Fibroblast of the aortic adventitia (primary cell): ENCODE measurements at regions not wholly inside any gene's neighbourhood (a gene's known extent, or its start where the extent isn't known, plus 50 kb on each side); places are given as distances from the start of the nearest gene placed in this dataset.
A peak's percentile ranks its signal among the peaks of the same experiment; 100 is the strongest.

Experiments
- DNase-seq: peaks from one replicate; pipeline ENCODE4 v3.0.0-alpha.2; 2010; ENCODE audit warnings: low read depth
- H3K4me3 ChIP-seq: 2 replicates; pipeline ENCODE4 v1.5.1; 2011; ENCODE audit warnings: low read depth, mild to moderate bottlenecking, control low read depth, low read length, moderate library complexity
- CTCF ChIP-seq: IDR thresholded peaks from 2 replicates; pipeline ENCODE4 v1.5.1; 2011; ENCODE audit warnings: mild to moderate bottlenecking, low read length, control low read depth, inconsistent platforms; ENCODE audit not compliant: insufficient read depth

- no peak for DNase-seq
- no peak for TF ChIP-seq CTCF
- no peak overlapping the region for H3K4me3 ChIP-seq
These were observed 193.8 kb downstream of the GADD45G start for GRCh38 chr9:89798547-89799120.

GRCh38 chr9:89799221-89799620, 194.4 kb downstream of the GADD45G start:
- no peak for TF ChIP-seq CTCF
- DNase-seq: no peak
- H3K4me3 ChIP-seq: no peak overlapping the region

- no peak for DNase-seq
- H3K4me3 ChIP-seq: no peak overlapping the region
- TF ChIP-seq CTCF: no peak
These were observed 195.0 kb downstream of the GADD45G start for GRCh38 chr9:89799766-89800165.

GRCh38 chr9:89801341-89801740, 196.5 kb downstream of the GADD45G start:
- TF ChIP-seq CTCF: no peak
- no peak for DNase-seq
- no peak overlapping the region for H3K4me3 ChIP-seq

- TF ChIP-seq CTCF: no peak
- no peak overlapping the region for H3K4me3 ChIP-seq
- DNase-seq: no peak
These were observed 197.2 kb downstream of the GADD45G start for GRCh38 chr9:89801742-89802670.

GRCh38 chr9:89802781-89803355, 198.1 kb downstream of the GADD45G start:
- H3K4me3 ChIP-seq: no peak overlapping the region
- peak; percentile 16 for DNase-seq
- TF ChIP-seq CTCF: no peak
